LoVo (cell line): ENCODE measurements at regions not wholly inside any gene's neighbourhood (a gene's known extent, or its start where the extent isn't known, plus 50 kb on each side); places are given as distances from the start of the nearest gene placed in this dataset.

ENCODE experiments used
- DNase-seq: peaks from one replicate; pipeline ENCODE4 v3.0.0-alpha.2; 2016; ENCODE audit warnings: low spot score

GRCh38 chr22:44366372-44367300, 53.9 kb upstream of the SHISAL1 start:
- no peak for DNase-seq

- DNase-seq, result no peak
These were observed 53.1 kb upstream of the SHISAL1 start for GRCh38 chr22:44365832-44366231.

- DNase-seq, result no peak
These were observed 52.4 kb upstream of the SHISAL1 start for GRCh38 chr22:44365191-44365590.

GRCh38 chr22:44364751-44365130, 52.0 kb upstream of the SHISAL1 start:
- no peak for DNase-seq

GRCh38 chr22:44363980-44364750, 51.4 kb upstream of the SHISAL1 start:
- DNase-seq, result no peak

GRCh38 chr22:44363013-44363979, 50.5 kb upstream of the SHISAL1 start:
- DNase-seq, result peak; percentile 37

GRCh38 chr22:44362249-44363012, 49.7 kb upstream of the SHISAL1 start:
- no peak for DNase-seq
